ENCODE measurements at regions not wholly inside any gene's neighbourhood (a gene's known extent, or its start where the extent isn't known, plus 50 kb on each side); places are given as distances from the start of the nearest gene placed in this dataset. TPM values are rescaled to one million over a fixed set of nuclear protein-coding genes. Genes with fewer than 3 reads are reported as not detected.
"Not testable (repeated sequence)": the region's sequence is repeated elsewhere in the genome, so short reads cannot be mapped to it uniquely, and the experiment has no call there.

- WGBS, 2 donors: 72 to 76% methylated on average over 8 of the region's 8 CpGs
- Histone ChIP-seq H3K4me1 (no peaks in the 10 kb centered on the region), H3K36me3 (no peaks in the 10 kb centered on the region), H3K4me3 (no peak overlapping the region), H3K27ac (no peak overlapping the region), H3K9me3 (peaks cover 0 to 20% (median 0%) of the 10 kb centered on the region in 4 donors), H3K27me3 (no peaks in the 10 kb centered on the region)
- DNase-seq (ENCODE audit: low spot score in 2 of 2): no peak
- no peak for TF ChIP-seq CTCF (IDR thresholded peaks at IDR 0.05)
- no peak for TF ChIP-seq EP300 (IDR thresholded peaks at IDR 0.05)
- no peak for TF ChIP-seq POLR2A (IDR thresholded peaks at IDR 0.05)
These were observed 53.6 kb upstream of the SLC1A3 start for GRCh38 chr5:36552651-36553393.

GRCh38 chr5:36555035-36555434 lies 51.4 kb upstream of the SLC1A3 start:
- not testable (repeated sequence) for H3K27me3 ChIP-seq; H3K4me1 ChIP-seq; H3K36me3 ChIP-seq; H3K27ac ChIP-seq; DNase-seq (ENCODE audit: low spot score in 2 of 2); H3K4me3 ChIP-seq
- 96 to 97% methylated on average over 1 of the region's 1 CpG for WGBS, 2 donors
- peaks cover 0 to 18% (median 0%) of the 10 kb centered on the region in 4 donors for H3K9me3 ChIP-seq

Small RNA genes lying in the stretch of these regions (small RNA-seq; reads per million reads assigned to genes)
- gene RNA5SP181: not detected

Data from tibial nerve (tissue), 4 donors.